22Rv1 (cell line): ENCODE measurements at regions not wholly inside any gene's neighbourhood (a gene's known extent, or its start where the extent isn't known, plus 50 kb on each side); places are given as distances from the start of the nearest gene placed in this dataset.

ENCODE experiments used
- H3K27ac ChIP-seq: fragments of 450-650 bp; 2 replicates; pipeline ENCODE4 v1.5.1; 2017
- CTCF ChIP-seq: fragments of 450-650 bp; IDR thresholded peaks from 2 replicates; pipeline ENCODE4 v1.5.1; 2017; ENCODE audit warnings: mild to moderate bottlenecking
- ZFX ChIP-seq: fragments of 450-650 bp; IDR thresholded peaks from 2 replicates; pipeline ENCODE4 v1.6.1; 2017; ENCODE audit warnings: antibody characterized with exemption, borderline replicate concordance

- H3K27ac ChIP-seq: no peak overlapping the region
- no peak for TF ChIP-seq ZFX
- TF ChIP-seq CTCF: no peak
Observed at GRCh38 chr7:45255187-45255586, 97.6 kb downstream of the RAMP3 start.

- no peak for TF ChIP-seq CTCF
- TF ChIP-seq ZFX: no peak
- no peak overlapping the region for H3K27ac ChIP-seq
Observed at GRCh38 chr7:45256309-45256708, 98.7 kb downstream of the RAMP3 start.

- H3K27ac ChIP-seq: no peak overlapping the region
- no peak for TF ChIP-seq ZFX
- TF ChIP-seq CTCF: no peak
Observed at GRCh38 chr7:45256775-45257174, 99.2 kb downstream of the RAMP3 start.

- H3K27ac ChIP-seq: no peak overlapping the region
- TF ChIP-seq CTCF (no peak), ZFX (no peak)
Observed at GRCh38 chr7:45257284-45257683, 99.7 kb downstream of the RAMP3 start.

GRCh38 chr7:45258533-45259226, 101.1 kb downstream of the RAMP3 start:
- H3K27ac ChIP-seq: no peak overlapping the region
- TF ChIP-seq CTCF (no peak), ZFX (no peak)

- no peak overlapping the region for H3K27ac ChIP-seq
- TF ChIP-seq ZFX: no peak
- TF ChIP-seq CTCF: no peak
Observed at GRCh38 chr7:45259227-45259596, 101.6 kb downstream of the RAMP3 start.

GRCh38 chr7:45259966-45260646, 102.5 kb downstream of the RAMP3 start:
- TF ChIP-seq CTCF (peak; percentile 100), ZFX (no peak)
- no peak overlapping the region for H3K27ac ChIP-seq
